Muscle of back (tissue), 3 donors: ENCODE measurements at regions not wholly inside any gene's neighbourhood (a gene's known extent, or its start where the extent isn't known, plus 50 kb on each side); places are given as distances from the start of the nearest gene placed in this dataset.
A peak's percentile ranks its signal among the peaks of the same experiment; 100 is the strongest.

Experiments
- DNase-seq, 3 donors: peaks; one replicate each; pipeline versions ENCODE4 v3.0.0 to v3.0.0-alpha.2; 2013

GRCh38 chr2:167430447-167430846 lies 542.2 kb downstream of the XIRP2 start:
- no peak for DNase-seq

- DNase-seq: no peak
Measured at GRCh38 chr2:167424803-167425755, 536.8 kb downstream of the XIRP2 start.

DNA sequence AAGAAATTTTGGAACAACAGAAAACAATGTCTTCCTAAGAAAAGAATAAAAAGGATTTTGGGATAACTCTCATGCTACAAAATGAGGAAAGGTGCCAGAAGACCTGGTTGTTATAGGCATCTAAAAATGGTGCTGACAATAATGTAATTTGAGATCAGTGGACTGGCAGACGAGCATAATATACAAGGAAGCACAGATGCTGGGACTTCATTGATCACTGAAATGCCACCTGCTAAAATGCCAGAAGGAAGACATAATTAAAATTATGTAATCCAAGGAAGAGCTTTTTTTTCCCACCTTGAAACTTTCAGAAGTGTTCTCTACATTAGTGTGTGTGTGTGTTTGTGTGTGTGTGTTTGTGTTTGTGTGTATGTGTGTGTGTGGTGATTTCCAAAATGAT lies 535.9 kb downstream of the XIRP2 start:
- DNase-seq: no peak

DNA sequence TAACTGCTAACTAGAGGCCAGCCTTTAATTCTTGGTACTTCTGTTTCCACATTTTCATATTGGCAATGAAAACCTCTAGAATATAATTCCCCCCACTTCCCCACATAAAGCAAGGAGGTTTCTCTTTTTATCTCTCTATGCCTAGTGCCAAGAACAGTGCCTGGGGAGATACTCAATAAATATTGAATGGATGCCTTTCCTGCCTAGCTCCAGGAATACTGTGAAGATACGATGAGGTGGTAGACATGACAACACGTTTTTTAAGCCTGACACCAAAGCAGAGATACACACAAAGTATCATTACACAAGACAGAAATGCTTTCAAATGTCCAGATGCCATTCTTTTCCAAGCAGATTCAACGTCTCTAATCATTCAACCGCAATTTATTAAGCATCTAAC lies 535.5 kb downstream of the XIRP2 start:
- DNase-seq: no peak

DNA sequence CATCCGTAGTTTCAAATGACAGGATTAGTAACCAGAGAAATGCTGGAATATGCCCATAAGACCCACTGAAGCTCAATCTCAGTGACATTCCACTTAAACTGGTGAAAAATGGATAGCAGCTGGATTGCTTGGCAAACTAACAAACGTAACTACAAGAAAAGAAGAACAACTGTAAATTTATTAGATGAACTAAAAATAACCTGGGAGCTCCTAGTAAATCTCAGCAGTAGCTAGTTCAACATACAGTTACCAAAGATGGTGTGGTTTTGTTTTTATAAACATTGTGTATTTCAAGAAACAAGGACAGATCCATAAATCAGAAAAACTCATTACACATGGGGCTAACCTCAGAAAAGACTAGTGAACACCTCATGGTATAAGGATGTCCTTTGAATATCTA lies 531.9 kb downstream of the XIRP2 start:
- DNase-seq: peak; percentile 21 to 59 (median 36)

GRCh38 chr2:167415068-167415467 lies 526.8 kb downstream of the XIRP2 start:
- no peak for DNase-seq

DNA sequence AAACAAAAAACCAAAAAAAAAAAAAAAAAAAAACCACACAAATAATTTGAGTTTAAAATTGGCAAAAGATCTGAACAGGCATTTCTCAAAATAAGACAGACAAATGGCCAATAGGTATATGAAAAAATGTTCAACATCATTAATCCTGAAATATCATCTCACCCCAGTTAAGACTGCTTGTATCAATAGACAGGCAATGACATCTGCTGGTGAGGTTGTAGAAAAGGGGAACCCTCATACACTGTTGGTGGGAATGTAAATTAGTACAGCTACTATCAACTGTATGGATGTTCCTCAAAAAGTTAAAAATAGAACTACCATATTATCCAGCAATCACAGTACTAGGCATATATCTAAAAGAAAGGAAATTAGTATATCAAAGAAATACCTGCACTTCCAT lies 523.1 kb downstream of the XIRP2 start:
- DNase-seq: no peak

DNA sequence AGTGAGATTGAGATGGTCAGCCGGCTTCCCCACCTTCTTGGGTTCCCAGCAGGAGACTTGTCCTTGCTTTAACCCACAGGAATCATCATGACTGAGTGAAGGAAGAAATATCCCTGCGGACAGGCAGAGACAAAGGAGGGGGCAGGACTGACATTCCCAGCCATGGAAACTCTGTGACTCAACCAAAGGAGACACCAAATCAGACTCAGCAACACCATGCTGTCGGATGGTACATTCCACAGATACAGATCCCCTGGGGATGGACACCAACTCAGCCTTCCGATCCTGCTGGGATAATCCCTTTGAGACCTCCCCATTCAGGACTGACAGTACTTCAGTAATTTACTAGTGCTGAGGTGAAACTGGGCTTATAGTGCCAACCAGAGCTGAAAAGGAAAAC lies 518.3 kb downstream of the XIRP2 start:
- peak in 1 of 3 donors; percentile 28 for DNase-seq

DNA sequence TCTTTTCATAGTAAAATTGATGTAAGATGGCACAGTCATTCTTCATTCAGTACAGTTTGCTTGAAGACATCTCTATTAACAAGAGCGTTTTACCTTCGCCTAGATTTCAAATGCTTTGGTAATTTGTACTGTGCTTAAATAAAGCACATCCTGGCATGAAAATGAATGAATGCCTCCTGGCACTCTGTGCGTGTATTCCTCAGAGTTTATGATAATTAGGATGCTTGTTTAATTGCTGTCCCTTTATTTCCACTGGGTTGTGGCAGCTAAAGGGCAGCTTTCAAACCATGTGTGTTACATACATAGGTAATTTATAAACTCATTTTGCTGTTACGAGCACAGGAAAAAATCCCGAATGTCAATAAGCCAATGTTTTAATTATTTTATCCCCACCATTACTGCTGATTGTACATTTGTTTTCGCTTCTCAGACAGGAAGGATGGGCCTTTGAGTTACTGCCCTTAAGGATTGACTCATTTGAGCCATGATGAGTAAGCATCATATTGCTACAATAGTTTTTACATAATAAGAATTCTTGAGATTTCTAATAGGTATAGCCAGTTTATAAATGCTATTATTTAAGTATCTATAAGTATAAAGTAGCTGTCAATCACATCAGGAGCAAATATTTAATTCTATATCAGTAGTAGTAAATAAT lies 516.5 kb downstream of the XIRP2 start:
- DNase-seq: no peak

GRCh38 chr2:167401309-167401708 lies 513.0 kb downstream of the XIRP2 start:
- DNase-seq: no peak

DNA sequence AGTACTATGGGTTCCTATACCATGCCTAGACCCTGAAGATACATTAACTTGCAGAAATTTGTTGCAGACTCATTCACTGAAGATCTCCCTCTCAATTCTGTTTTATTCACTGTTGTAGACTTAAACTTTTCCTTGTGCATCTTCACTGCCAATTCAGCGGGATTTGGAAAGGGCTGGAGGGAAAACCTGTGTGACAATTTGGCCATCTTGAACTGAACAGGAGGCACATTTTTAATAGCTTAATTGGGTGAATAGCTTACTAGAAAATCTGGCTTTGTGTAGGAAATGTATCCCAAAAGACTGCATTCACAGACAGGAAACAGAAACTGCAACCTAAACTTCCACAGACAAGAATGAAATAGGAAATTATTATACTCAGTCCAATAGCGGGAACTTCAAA lies 512.3 kb downstream of the XIRP2 start:
- DNase-seq: no peak

DNA sequence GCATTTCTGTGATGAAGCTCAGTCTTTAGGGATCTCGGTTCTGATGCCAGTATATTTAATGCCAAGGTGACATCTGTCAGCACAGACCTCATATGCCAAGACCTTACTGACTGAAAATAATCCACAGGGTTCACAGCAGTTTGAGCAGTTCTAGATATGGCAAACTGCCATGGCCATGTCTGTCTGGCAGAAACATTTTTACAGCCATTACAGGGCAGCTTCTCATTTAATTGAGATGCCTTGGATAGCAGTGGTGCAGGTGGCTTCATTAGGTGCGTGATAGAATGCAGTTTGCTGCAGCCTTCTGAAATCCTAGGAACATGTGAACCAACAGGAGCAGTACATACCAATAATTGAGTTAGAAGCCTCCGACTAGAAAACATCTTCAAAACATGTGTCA lies 510.6 kb downstream of the XIRP2 start:
- DNase-seq: peak in 2 of 3 donors; percentile 22 to 33

GRCh38 chr2:167388901-167389300 lies 500.6 kb downstream of the XIRP2 start:
- no peak for DNase-seq

GRCh38 chr2:167388497-167388896 lies 500.2 kb downstream of the XIRP2 start:
- no peak for DNase-seq

- no peak for DNase-seq
Measured at GRCh38 chr2:167386694-167387093, 498.4 kb downstream of the XIRP2 start.

DNA sequence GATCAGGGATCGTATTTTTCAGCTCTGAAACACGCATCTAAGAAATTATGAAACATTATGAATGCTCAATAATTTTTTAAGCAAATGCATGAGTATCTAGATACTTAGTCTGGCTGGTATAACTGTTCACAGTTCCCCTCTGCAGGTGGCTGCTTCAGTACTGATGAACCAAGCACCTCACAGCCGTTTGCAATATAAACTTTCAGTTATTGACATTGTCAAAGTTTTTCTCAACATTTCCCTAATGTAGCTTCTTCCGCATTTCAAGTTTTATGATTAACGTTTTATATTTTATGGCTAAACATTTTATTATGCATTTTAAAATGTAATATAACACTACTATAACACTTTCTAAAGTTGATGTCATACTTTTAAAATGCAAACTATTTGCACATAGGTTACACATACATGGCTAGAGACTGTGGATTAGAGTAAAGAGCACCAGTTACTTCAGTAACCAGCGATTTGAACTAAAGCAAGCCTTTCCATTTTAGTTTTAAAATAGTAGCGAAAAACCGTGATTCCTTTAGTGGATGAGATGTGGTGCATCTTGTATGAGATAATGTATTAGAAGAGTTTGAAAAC lies 495.4 kb downstream of the XIRP2 start:
- no peak for DNase-seq

DNA sequence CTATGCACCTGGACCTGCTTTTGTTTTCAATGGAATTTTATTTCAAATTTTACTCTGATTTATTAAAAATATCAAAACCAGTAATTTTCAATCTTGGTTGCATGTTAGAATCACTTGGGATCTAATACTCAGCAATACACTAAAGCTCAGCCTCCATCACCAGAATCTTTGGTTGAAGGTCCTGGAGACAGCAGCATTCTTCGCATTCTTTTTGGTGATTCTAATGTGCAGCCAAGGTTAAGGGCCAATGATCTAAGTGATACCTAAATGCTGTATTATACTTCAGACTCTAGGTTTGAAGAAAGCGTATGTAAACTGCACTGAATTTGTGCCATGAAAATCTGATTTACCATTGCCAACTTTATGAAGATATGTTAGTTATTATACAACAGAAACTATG lies 493.1 kb downstream of the XIRP2 start:
- no peak for DNase-seq

GRCh38 chr2:167380555-167380954 lies 492.3 kb downstream of the XIRP2 start:
- no peak for DNase-seq

GRCh38 chr2:167380094-167380493 lies 491.8 kb downstream of the XIRP2 start:
- DNase-seq: no peak

DNA sequence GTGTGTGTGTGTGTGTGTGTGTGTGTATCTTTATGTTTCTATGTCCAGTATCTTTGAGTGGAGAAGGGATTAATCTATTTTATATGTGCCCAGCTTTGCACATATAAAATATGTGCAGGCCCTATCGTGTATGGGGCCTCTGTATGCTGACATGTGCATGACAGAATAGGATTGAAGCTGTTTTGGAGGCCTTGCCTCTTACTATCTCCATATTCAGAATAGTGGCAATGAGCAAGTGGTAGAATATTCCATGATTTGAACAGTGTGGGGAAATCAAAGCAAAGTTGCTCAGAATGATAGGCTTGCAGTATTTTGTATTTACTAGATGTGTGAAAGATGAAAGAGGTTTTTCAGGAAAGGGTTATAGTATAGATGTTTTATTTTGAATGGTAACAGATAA lies 480.8 kb downstream of the XIRP2 start:
- DNase-seq: no peak

GRCh38 chr2:167368371-167368770 lies 480.1 kb downstream of the XIRP2 start:
- DNase-seq: peak in 1 of 3 donors; percentile 2

DNA sequence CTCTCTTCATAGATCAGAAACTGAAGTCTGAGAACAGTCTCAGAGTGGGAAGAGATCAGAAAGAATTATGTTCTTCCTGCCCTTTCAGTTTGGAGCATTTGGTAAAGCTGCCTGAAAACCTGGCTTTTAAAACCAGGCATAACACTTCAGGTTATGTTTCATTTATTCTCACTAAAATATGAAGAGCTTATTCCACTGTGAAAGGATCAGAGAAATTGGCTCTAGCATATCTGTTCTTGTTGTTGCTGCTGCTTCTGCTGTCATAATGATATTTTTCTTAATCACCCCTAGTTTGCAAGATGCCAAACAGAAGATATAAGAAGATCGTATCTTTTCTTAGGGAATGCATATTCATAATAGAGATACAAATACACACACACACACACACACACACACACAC lies 476.9 kb downstream of the XIRP2 start:
- no peak for DNase-seq

- no peak for DNase-seq
Measured at GRCh38 chr2:167361426-167361825, 473.1 kb downstream of the XIRP2 start.
